Natural killer cell (primary cell): ENCODE measurements at regions not wholly inside any gene's neighbourhood (a gene's known extent, or its start where the extent isn't known, plus 50 kb on each side); places are given as distances from the start of the nearest gene placed in this dataset.

ENCODE experiments used
- ATAC-seq, 3 donors: fragments of 150-1000 bp in 2 of 3; fragments of 200-7000 bp in 1 of 3; cut with Tn5 transposase; 1 replicate in 1 of 3; 2 replicates in 2 of 3; pipeline ENCODE4 v1.10.0; 2021; ENCODE audit warnings: mild to moderate bottlenecking in 2 of 3, moderate library complexity in 2 of 3
- DNase-seq, 2 donors: peaks; one replicate each; pipeline versions ENCODE4 v3.0.0 to v3.0.0-alpha.2; 2013 to 2021; ENCODE audit warnings: mixed read lengths in 1 of 2
- H3K27ac ChIP-seq: one replicate; pipeline ENCODE4 v1.5.1; 2013; ENCODE audit warnings: mild to moderate bottlenecking, low read length
- H3K27me3 ChIP-seq: one replicate; pipeline ENCODE4 v1.6.1; 2013; ENCODE audit warnings: low read length; ENCODE audit not compliant: control insufficient read depth, insufficient read depth
- H3K36me3 ChIP-seq: one replicate; pipeline ENCODE4 v1.6.1; 2013; ENCODE audit warnings: low read length; ENCODE audit not compliant: control insufficient read depth, insufficient read depth
- H3K4me1 ChIP-seq: one replicate; pipeline ENCODE4 v1.6.1; 2013; ENCODE audit warnings: low read length; ENCODE audit not compliant: control insufficient read depth, insufficient read depth
- H3K4me3 ChIP-seq: one replicate; pipeline ENCODE4 v1.5.1; 2013; ENCODE audit warnings: low read length
- H3K9me3 ChIP-seq: one replicate; pipeline ENCODE4 v1.6.1; 2013; ENCODE audit warnings: low read length; ENCODE audit not compliant: control insufficient read depth, insufficient read depth
- H3K27ac Mint-ChIP-seq, 2 donors: one replicate each; pipeline ENCODE4 v1.8.0; 2022; ENCODE audit warnings: mild to moderate bottlenecking in 2 of 2, mixed read lengths in 2 of 2, moderate library complexity in 1 of 2
- H3K27me3 Mint-ChIP-seq, 2 donors: one replicate each; pipeline ENCODE4 v1.8.0; 2022; ENCODE audit warnings: low read depth in 2 of 2, mixed read lengths in 2 of 2
- H3K36me3 Mint-ChIP-seq: one replicate; pipeline ENCODE4 v1.8.0; 2022; ENCODE audit warnings: mixed read lengths
- H3K4me1 Mint-ChIP-seq, 2 donors: one replicate each; pipeline ENCODE4 v1.8.0; 2022; ENCODE audit warnings: mixed read lengths in 2 of 2
- H3K4me3 Mint-ChIP-seq: one replicate; pipeline ENCODE4 v1.8.0; 2022; ENCODE audit warnings: mild to moderate bottlenecking, moderate library complexity, mixed read lengths
- H3K9me3 Mint-ChIP-seq, 2 donors: one replicate each; pipeline ENCODE4 v1.8.0; 2022; ENCODE audit warnings: mixed read lengths in 2 of 2
- WGBS: methylation state at CpG from one replicate; pipeline ENCODE4 v1.1.7; 2013; ENCODE audit warnings: missing lambda C conversion rate; ENCODE audit not compliant: insufficient coverage; 5-methylcytosine and 5-hydroxymethylcytosine counted together
- intact Hi-C: fragments of 100-400 bp; cut with micrococcal nuclease; formaldehyde crosslinking; loops from one replicate; pipeline ENCODE4 v1.14.2; 2022
- TF ChIP-seq, protein P1 (sequence below): fragments of 200-600 bp; IDR thresholded peaks from one replicate; pipeline ENCODE4 v1.8.0; 2022; ENCODE audit warnings: antibody characterized with exemption

DNA sequence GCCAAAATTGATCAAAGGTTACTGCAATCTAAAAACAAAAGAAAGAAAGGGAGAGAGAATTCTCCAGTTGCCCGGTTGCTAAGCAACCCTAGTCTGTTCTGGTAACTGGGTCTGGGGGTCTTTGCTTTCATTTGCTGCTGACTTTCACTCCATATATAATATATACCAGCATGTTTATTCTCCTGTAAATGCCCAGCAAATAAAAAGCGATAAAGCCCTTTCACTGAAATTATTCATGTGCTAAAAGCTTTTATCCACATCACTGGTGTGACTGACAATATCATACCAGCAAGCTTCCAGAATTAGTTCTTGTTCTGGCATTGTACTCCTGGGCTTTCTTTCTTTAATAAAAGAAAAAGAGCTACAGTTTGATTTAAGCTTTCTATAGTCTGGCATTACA lies 75.5 kb upstream of the ST8SIA3 start:
- Mint-ChIP-seq H3K4me1 (no peaks in the 10 kb centered on the region), H3K27me3 (peaks cover 0 to 4% of the 10 kb centered on the region in 2 donors), H3K4me3 (no peak overlapping the region), H3K27ac (no peak overlapping the region), H3K9me3 (peaks cover 2% of the 10 kb centered on the region in 2 donors), H3K36me3 (no peaks in the 10 kb centered on the region)
- H3K9me3 ChIP-seq = no peaks in the 10 kb centered on the region
- no peaks in the 10 kb centered on the region for H3K36me3 ChIP-seq
- DNase-seq = no peak
- H3K27me3 ChIP-seq = no peaks in the 10 kb centered on the region
- no peak overlapping the region for H3K27ac ChIP-seq
- ATAC-seq = no peak
- intact Hi-C loops = no loop called here
- 94% methylated on average over 1 of the region's 2 CpGs for WGBS
- TF ChIP-seq, protein P1, sequence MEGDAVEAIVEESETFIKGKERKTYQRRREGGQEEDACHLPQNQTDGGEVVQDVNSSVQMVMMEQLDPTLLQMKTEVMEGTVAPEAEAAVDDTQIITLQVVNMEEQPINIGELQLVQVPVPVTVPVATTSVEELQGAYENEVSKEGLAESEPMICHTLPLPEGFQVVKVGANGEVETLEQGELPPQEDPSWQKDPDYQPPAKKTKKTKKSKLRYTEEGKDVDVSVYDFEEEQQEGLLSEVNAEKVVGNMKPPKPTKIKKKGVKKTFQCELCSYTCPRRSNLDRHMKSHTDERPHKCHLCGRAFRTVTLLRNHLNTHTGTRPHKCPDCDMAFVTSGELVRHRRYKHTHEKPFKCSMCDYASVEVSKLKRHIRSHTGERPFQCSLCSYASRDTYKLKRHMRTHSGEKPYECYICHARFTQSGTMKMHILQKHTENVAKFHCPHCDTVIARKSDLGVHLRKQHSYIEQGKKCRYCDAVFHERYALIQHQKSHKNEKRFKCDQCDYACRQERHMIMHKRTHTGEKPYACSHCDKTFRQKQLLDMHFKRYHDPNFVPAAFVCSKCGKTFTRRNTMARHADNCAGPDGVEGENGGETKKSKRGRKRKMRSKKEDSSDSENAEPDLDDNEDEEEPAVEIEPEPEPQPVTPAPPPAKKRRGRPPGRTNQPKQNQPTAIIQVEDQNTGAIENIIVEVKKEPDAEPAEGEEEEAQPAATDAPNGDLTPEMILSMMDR = no peak
- no peaks in the 10 kb centered on the region for H3K4me1 ChIP-seq
- no peak overlapping the region for H3K4me3 ChIP-seq

- Histone ChIP-seq H3K27me3 (no peaks in the 10 kb centered on the region), H3K36me3 (no peaks in the 10 kb centered on the region)
- H3K36me3 Mint-ChIP-seq = no peaks in the 10 kb centered on the region
Observed at GRCh38 chr18:57278933-57279332, 73.4 kb upstream of the ST8SIA3 start.

DNA sequence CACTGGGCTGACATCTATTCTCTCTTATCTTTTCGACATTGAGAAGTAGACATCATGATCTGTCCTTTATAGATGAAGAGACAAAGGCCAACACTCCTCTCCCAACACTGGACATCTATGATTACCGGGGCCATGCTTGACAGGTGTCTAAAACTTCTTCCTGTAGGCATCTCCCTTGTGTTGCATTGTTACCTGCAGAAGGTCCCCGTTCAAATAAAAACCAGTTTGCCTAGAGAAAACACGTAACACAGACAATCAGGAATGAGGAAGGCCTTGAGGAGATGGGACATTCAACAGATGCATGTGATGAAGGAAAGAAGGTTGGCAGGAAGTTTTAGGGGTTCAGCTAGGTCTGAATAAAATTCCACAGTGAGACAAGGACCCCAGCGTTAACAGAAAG lies 70.8 kb upstream of the ST8SIA3 start:
- no peak overlapping the region for H3K4me3 ChIP-seq
- 89% methylated on average over 5 of the region's 5 CpGs for WGBS
- Mint-ChIP-seq H3K36me3 (no peaks in the 10 kb centered on the region), H3K27me3 (peaks cover 0 to 4% of the 10 kb centered on the region in 2 donors), H3K9me3 (peaks cover 2 to 5% of the 10 kb centered on the region in 2 donors), H3K27ac (no peak overlapping the region), H3K4me3 (no peak overlapping the region), H3K4me1 (no peaks in the 10 kb centered on the region)
- no peaks in the 10 kb centered on the region for H3K27me3 ChIP-seq
- TF ChIP-seq, protein P1 = no peak
- DNase-seq (no peak), ATAC-seq (no peak)
- H3K4me1 ChIP-seq = no peaks in the 10 kb centered on the region
- no peaks in the 10 kb centered on the region for H3K36me3 ChIP-seq
- H3K9me3 ChIP-seq = no peaks in the 10 kb centered on the region
- intact Hi-C loops = no loop called here
- H3K27ac ChIP-seq = no peak overlapping the region

More at GRCh38 chr18:57278933-57279332, 73.4 kb upstream of the ST8SIA3 start:
- TF ChIP-seq, protein P1 = no peak
- Histone ChIP-seq H3K9me3 (no peaks in the 10 kb centered on the region), H3K4me3 (no peak overlapping the region), H3K27ac (no peak overlapping the region), H3K4me1 (no peaks in the 10 kb centered on the region)
- intact Hi-C loops = no loop called here
- Mint-ChIP-seq H3K27me3 (peaks cover 0 to 4% of the 10 kb centered on the region in 2 donors), H3K9me3 (peaks cover 2 to 5% of the 10 kb centered on the region in 2 donors), H3K27ac (no peak overlapping the region), H3K4me3 (no peak overlapping the region), H3K4me1 (no peaks in the 10 kb centered on the region)
- ATAC-seq (no peak), DNase-seq (no peak)

GRCh38 chr18:57286949-57287348 lies 65.4 kb upstream of the ST8SIA3 start:
- H3K9me3 ChIP-seq = no peaks in the 10 kb centered on the region
- intact Hi-C loops = no loop called here
- Mint-ChIP-seq H3K27me3 (peaks cover 0 to 5% of the 10 kb centered on the region in 2 donors), H3K27ac (no peak overlapping the region), H3K9me3 (peaks cover 10 to 12% of the 10 kb centered on the region in 2 donors), H3K4me1 (no peaks in the 10 kb centered on the region), H3K36me3 (no peaks in the 10 kb centered on the region), H3K4me3 (no peak overlapping the region)
- no peak overlapping the region for H3K4me3 ChIP-seq
- no peaks in the 10 kb centered on the region for H3K27me3 ChIP-seq
- 91% methylated on average over 2 of the region's 2 CpGs for WGBS
- H3K27ac ChIP-seq = no peak overlapping the region
- DNase-seq = no peak
- no peaks in the 10 kb centered on the region for H3K36me3 ChIP-seq
- H3K4me1 ChIP-seq = no peaks in the 10 kb centered on the region
- TF ChIP-seq, protein P1 = no peak
- no peak for ATAC-seq
